NCI-H146 (cell line): ENCODE measurements at regions not wholly inside any gene's neighbourhood (a gene's known extent, or its start where the extent isn't known, plus 50 kb on each side); places are given as distances from the start of the nearest gene placed in this dataset.

Experiments used
- DNase-seq: peaks from one replicate; lab custom pipeline; 2025; lab: John Stamatoyannopoulos, UW

- no peak for DNase-seq
These were observed 105.0 kb upstream of the HAAO start for GRCh38 chr2:42897358-42897757.

- DNase-seq: no peak
These were observed 103.4 kb upstream of the HAAO start for GRCh38 chr2:42895791-42896135.

GRCh38 chr2:42895134-42895790 is 102.9 kb upstream of the HAAO start:
- DNase-seq: no peak

- no peak for DNase-seq
These were observed 100.8 kb upstream of the HAAO start for GRCh38 chr2:42893047-42893758.

GRCh38 chr2:42890791-42891355 is 98.5 kb upstream of the HAAO start:
- no peak for DNase-seq

- no peak for DNase-seq
These were observed 96.2 kb upstream of the HAAO start for GRCh38 chr2:42888321-42889245.

- DNase-seq: no peak
These were observed 94.5 kb upstream of the HAAO start for GRCh38 chr2:42886921-42887320.

- no peak for DNase-seq
These were observed 90.4 kb upstream of the HAAO start for GRCh38 chr2:42882756-42883155.

- DNase-seq: no peak
These were observed 89.3 kb upstream of the HAAO start for GRCh38 chr2:42881732-42882131.

- no peak for DNase-seq
These were observed 88.6 kb upstream of the HAAO start for GRCh38 chr2:42880738-42881690.

- DNase-seq: no peak
These were observed 87.7 kb upstream of the HAAO start for GRCh38 chr2:42879913-42880737.

- DNase-seq: no peak
These were observed 86.8 kb upstream of the HAAO start for GRCh38 chr2:42879121-42879705.

- no peak for DNase-seq
These were observed 86.2 kb upstream of the HAAO start for GRCh38 chr2:42878581-42878980.

- no peak for DNase-seq
These were observed 85.6 kb upstream of the HAAO start for GRCh38 chr2:42877936-42878335.

- DNase-seq: no peak
These were observed 85.1 kb upstream of the HAAO start for GRCh38 chr2:42877511-42877910.

GRCh38 chr2:42876326-42876751 is 84.0 kb upstream of the HAAO start:
- no peak for DNase-seq

- no peak for DNase-seq
These were observed 83.5 kb upstream of the HAAO start for GRCh38 chr2:42875880-42876279.

- no peak for DNase-seq
These were observed 82.8 kb upstream of the HAAO start for GRCh38 chr2:42874949-42875801.

- DNase-seq: no peak
These were observed 80.3 kb upstream of the HAAO start for GRCh38 chr2:42872721-42873120.
